ENCODE measurements at regions not wholly inside any gene's neighbourhood (a gene's known extent, or its start where the extent isn't known, plus 50 kb on each side); places are given as distances from the start of the nearest gene placed in this dataset.

DNA sequence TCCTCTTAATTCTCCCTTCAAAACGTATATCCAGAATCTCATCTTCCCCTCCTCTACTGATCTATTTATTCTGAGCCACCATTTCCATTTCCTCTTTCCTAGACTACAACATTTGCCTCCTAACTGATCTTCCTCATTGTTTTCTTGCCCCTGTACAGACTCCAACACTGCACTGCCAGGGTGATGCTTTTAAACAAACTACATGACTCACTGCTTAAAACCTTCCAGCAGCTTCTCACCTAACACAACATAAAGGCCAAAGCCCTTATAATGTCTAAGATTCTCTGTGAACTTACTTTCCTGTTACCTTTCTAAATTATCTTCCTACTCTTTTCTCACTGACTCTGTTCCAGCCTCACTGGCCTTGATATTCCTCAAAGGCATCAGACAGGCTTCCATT, 161.0 kb upstream of the HS3ST1 start:
- DNase-seq (ENCODE audit: extremely low spot score) = no peak
- TF ChIP-seq, protein P1, sequence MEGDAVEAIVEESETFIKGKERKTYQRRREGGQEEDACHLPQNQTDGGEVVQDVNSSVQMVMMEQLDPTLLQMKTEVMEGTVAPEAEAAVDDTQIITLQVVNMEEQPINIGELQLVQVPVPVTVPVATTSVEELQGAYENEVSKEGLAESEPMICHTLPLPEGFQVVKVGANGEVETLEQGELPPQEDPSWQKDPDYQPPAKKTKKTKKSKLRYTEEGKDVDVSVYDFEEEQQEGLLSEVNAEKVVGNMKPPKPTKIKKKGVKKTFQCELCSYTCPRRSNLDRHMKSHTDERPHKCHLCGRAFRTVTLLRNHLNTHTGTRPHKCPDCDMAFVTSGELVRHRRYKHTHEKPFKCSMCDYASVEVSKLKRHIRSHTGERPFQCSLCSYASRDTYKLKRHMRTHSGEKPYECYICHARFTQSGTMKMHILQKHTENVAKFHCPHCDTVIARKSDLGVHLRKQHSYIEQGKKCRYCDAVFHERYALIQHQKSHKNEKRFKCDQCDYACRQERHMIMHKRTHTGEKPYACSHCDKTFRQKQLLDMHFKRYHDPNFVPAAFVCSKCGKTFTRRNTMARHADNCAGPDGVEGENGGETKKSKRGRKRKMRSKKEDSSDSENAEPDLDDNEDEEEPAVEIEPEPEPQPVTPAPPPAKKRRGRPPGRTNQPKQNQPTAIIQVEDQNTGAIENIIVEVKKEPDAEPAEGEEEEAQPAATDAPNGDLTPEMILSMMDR (IDR thresholded peaks at IDR 0.05; ENCODE audit: control extremely low read depth, extremely low read depth, low read depth, missing control alignments) = no peak
- POLR2A ChIA-PET = no interaction called here
- CTCF ChIA-PET = interaction anchor here (1.3 kb wide), 1 partner anchor 15 kb away, joined by 3 read pairs; no protein-coding TSS in a partner anchor

DNA sequence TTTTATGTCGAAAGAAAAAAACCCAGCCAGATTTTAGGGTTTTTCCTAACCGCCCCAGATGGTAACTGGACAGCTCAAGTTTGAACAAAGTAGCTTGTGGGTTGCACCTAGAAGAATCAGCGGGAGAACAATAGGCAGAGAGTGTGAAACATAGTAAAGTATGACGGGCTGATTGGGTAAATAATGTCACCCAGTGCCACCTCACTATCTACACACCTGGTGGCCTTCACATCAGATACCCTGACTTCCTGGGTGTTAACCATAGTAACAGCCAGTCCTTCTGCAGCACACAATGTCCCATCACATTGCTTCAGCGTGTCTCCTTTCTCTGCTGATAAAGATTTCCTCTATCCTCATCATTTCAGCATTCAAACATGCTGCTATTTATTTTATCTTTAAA, 159.1 kb upstream of the HS3ST1 start:
- TF ChIP-seq, protein P1 (IDR thresholded peaks at IDR 0.05; ENCODE audit: control extremely low read depth, extremely low read depth, low read depth, missing control alignments) = no peak
- no peak for DNase-seq (ENCODE audit: extremely low spot score)
- ChIA-PET CTCF (interaction anchor here (0.8 to 0.9 kb wide), 2 partner anchors 19 to 58 kb away, joined by 3 read pairs; no protein-coding TSS in a partner anchor), POLR2A (no interaction called here)

DNA sequence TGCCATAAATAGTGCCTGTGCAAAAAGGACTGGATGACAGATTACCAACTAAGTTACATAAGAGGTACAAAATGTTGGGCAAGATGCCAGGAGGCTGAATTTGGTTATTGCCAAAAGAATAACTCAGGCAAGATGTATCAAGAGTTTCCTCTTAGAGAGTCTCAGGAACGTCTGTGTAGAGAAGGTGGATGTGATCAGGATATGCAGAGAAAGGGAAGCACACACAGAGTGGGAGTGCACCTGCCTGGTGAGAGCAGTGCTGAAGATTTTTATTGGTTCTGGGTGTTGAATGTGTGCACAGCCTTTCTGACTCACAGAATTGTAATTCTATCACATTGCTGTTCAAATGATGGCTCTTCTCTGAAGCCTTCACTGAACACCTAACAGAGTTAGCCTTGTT, 156.8 kb upstream of the HS3ST1 start:
- DNase-seq (ENCODE audit: extremely low spot score) = no peak
- TF ChIP-seq, protein P1 (IDR thresholded peaks at IDR 0.05; ENCODE audit: control extremely low read depth, extremely low read depth, low read depth, missing control alignments) = no peak
- CTCF ChIA-PET = no interaction called here
- POLR2A ChIA-PET = no interaction called here

DNA sequence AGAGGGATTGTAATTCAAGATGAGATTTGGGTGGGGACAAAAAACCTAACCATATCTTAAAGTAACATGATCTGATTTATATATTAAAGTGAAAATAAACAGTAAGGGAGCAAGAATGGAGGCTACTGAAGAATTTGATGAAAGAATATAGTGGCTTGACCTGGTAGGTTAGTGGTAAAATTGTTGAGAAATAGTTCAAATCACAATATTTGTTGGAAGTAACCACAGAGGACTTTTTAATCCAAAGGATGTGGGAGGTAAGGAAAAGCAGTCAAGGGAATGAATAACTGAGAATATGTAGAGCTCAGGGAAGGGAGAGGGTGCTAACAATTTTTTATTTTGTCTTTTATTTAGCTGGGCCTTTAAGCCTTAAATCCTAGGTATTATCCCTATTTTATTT, 139.8 kb upstream of the HS3ST1 start:
- TF ChIP-seq, protein P1 (IDR thresholded peaks at IDR 0.05; ENCODE audit: control extremely low read depth, extremely low read depth, low read depth, missing control alignments) = no peak
- DNase-seq (ENCODE audit: extremely low spot score) = no peak
- ChIA-PET POLR2A (no interaction called here), CTCF (no interaction called here)

DNA sequence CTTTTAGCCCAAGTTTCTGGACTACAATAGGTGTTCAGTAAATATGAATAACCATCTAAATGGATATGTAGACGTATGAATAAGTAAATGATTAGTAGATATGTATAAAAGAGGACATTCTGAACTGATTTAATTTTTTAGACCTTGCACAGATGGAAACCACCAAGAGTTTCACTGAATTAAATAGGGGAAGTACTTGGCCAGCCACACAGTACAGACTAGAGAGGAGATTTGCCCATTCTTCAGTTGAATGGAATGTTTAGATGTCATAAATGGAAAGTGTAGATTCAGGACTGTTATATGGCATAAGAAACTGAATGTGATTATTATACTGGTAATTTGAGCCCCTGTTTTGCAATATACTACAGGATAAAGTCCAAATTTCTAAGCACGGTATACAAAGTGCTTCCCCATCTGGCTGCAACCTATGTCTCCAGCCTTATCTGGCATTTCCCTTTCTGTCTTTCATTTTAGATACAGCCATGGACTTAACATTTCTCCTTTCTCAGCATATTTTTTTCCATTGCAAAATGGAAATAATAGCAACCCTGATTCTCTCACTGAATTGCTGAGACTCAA, 137.8 kb upstream of the HS3ST1 start:
- POLR2A ChIA-PET = no interaction called here
- DNase-seq (ENCODE audit: extremely low spot score) = no peak
- TF ChIP-seq, protein P1 (IDR thresholded peaks at IDR 0.05; ENCODE audit: control extremely low read depth, extremely low read depth, low read depth, missing control alignments) = no peak
- CTCF ChIA-PET = no interaction called here

DNA sequence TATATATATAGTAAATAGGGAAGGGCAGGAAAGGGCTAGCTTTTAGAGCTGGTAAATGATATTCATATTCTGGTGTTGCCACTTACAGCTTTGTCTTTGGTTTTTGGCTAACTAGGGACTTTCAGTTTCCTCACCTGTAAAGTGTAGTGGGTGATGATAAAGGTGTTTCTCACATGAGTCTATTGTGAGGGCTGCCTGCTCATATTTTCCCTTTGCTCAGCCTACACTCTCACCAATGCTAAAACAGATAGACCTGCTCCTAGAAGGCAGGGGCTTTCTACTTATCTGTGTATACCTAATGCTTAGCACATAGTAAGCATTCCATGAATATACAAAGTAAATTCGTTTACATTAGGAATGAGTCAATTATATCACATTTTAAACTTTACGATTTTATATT, 137.2 kb upstream of the HS3ST1 start:
- POLR2A ChIA-PET = no interaction called here
- TF ChIP-seq, protein P1 (IDR thresholded peaks at IDR 0.05; ENCODE audit: control extremely low read depth, extremely low read depth, low read depth, missing control alignments) = no peak
- CTCF ChIA-PET = no interaction called here
- DNase-seq (ENCODE audit: extremely low spot score) = no peak

DNA sequence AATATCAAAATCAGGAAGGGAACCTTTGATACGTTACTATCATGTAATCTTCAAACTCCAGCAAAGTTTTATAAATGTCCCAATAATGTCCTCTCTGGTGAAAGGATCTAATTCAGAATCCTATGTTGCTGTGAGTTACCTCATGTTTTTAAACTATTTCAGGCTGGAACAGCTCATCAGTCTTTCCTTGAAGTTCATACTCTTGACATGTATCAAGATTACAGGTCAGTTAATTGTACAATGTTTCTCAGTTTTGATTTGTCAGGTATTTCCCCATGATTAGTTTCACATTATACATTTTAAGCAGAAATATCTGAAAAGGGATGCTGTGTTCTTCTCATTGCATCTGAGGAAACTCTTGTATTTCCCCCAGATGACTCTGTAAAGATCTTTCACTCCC, 136.5 kb upstream of the HS3ST1 start:
- ChIA-PET CTCF (no interaction called here), POLR2A (no interaction called here)
- TF ChIP-seq, protein P1 (IDR thresholded peaks at IDR 0.05; ENCODE audit: control extremely low read depth, extremely low read depth, low read depth, missing control alignments) = no peak

More for the DNA sequence above, 136.5 kb upstream of the HS3ST1 start:
- DNase-seq (ENCODE audit: extremely low spot score) = no peak
